GM10248 (cell line): ENCODE measurements at regions not wholly inside any gene's neighbourhood (a gene's known extent, or its start where the extent isn't known, plus 50 kb on each side); places are given as distances from the start of the nearest gene placed in this dataset.

Experiments
- CTCF ChIA-PET: fragments of 300-600 bp; sonication (Branson Sonifier 250); formaldehyde crosslinking; extraction: SDS; loops from one replicate; lab custom pipeline; 2021; ENCODE audit warnings: antibody characterized with exemption; lab: Yijun Ruan, JAX
- POLR2A ChIA-PET: fragments of 350-650 bp; sonication (Branson Sonifier 250); formaldehyde crosslinking; extraction: SDS; loops from one replicate; lab custom pipeline; 2020; ENCODE audit warnings: antibody characterized with exemption; lab: Yijun Ruan, JAX
- DNase-seq: peaks from one replicate; pipeline ENCODE4 v3.0.0; 2012; ENCODE audit errors: extremely low spot score
- CTCF ChIP-seq: IDR thresholded peaks from 2 replicates; pipeline ENCODE4 v1.5.1; 2012; ENCODE audit warnings: mild to moderate bottlenecking, low read depth; ENCODE audit errors: extremely low read depth, missing control alignments, control extremely low read depth

GRCh38 chr18:73408469-73408868 lies 540.7 kb upstream of the NETO1 start:
- DNase-seq: no peak
- POLR2A ChIA-PET: no interaction called here
- CTCF ChIA-PET: no interaction called here
- no peak for TF ChIP-seq CTCF

GRCh38 chr18:73407506-73407905 lies 539.7 kb upstream of the NETO1 start:
- ChIA-PET CTCF (no interaction called here), POLR2A (no interaction called here)
- no peak for DNase-seq
- no peak for TF ChIP-seq CTCF

GRCh38 chr18:73384246-73384645 lies 516.5 kb upstream of the NETO1 start:
- DNase-seq: no peak
- ChIA-PET CTCF (no interaction called here), POLR2A (no interaction called here)
- TF ChIP-seq CTCF: no peak

GRCh38 chr18:73381699-73382036 lies 513.9 kb upstream of the NETO1 start:
- DNase-seq: no peak
- TF ChIP-seq CTCF: no peak
- CTCF ChIA-PET: no interaction called here
- POLR2A ChIA-PET: no interaction called here

- CTCF ChIA-PET: no interaction called here
- TF ChIP-seq CTCF: no peak
- no peak for DNase-seq
- POLR2A ChIA-PET: no interaction called here
Observed at GRCh38 chr18:73381016-73381698, 513.4 kb upstream of the NETO1 start.

GRCh38 chr18:73366713-73367112 lies 498.9 kb upstream of the NETO1 start:
- ChIA-PET CTCF (no interaction called here), POLR2A (no interaction called here)
- no peak for DNase-seq
- TF ChIP-seq CTCF: no peak
